Spleen (tissue), 11 donors: ENCODE measurements at regions not wholly inside any gene's neighbourhood (a gene's known extent, or its start where the extent isn't known, plus 50 kb on each side); places are given as distances from the start of the nearest gene placed in this dataset.

Experiments
- DNase-seq: peaks from one replicate; pipeline ENCODE4 v3.0.0-alpha.2; 2020
- H3K27ac ChIP-seq, 8 donors: fragments of 200-600 bp; sonication (generic) in 7 of 8; 1 replicate in 4 of 8; 2 replicates in 4 of 8; pipeline versions ENCODE4 v1.5.0 to v1.8.0; 2016 to 2021; ENCODE audit warnings: inconsistent platforms in 4 of 8, mild to moderate bottlenecking in 4 of 8, moderate library complexity in 1 of 8
- H3K27me3 ChIP-seq, 7 donors: fragments of 200-600 bp; sonication (generic) in 6 of 7; replicated peaks in 1 of 7; 1 replicate in 4 of 7; 2 replicates in 3 of 7; pipeline versions ENCODE4 v1.5.0 to v1.8.0; 2016 to 2021; ENCODE audit warnings: inconsistent platforms in 3 of 7, mild to moderate bottlenecking in 1 of 7
- H3K36me3 ChIP-seq, 6 donors: fragments of 200-600 bp; sonication (generic) in 5 of 6; 1 replicate in 4 of 6; 2 replicates in 2 of 6; pipeline versions ENCODE4 v1.5.0 to v1.8.0; 2016 to 2021; ENCODE audit warnings: inconsistent platforms in 2 of 6
- H3K4me1 ChIP-seq, 6 donors: fragments of 200-600 bp; sonication (generic) in 5 of 6; 1 replicate in 3 of 6; 2 replicates in 3 of 6; pipeline versions ENCODE4 v1.5.0 to v1.8.0; 2016 to 2021; ENCODE audit warnings: inconsistent platforms in 3 of 6
- H3K4me3 ChIP-seq, 8 donors: fragments of 200-600 bp; sonication (generic) in 7 of 8; 1 replicate in 4 of 8; 2 replicates in 4 of 8; pipeline versions ENCODE4 v1.5.0 to v1.8.0; 2016 to 2021; ENCODE audit warnings: inconsistent platforms in 4 of 8, mild to moderate bottlenecking in 4 of 8, moderate library complexity in 2 of 8
- H3K9me3 ChIP-seq, 8 donors: fragments of 200-600 bp; sonication (generic) in 7 of 8; 1 replicate in 4 of 8; 2 replicates in 4 of 8; pipeline versions ENCODE4 v1.5.0 to v1.8.0; 2016 to 2021; ENCODE audit warnings: inconsistent platforms in 4 of 8
- POLR2A ChIP-seq, 3 donors: fragments of 450-650 bp; IDR thresholded peaks; one replicate each; pipeline ENCODE4 v1.5.1; 2017; ENCODE audit warnings: antibody characterized with exemption in 3 of 3, mild to moderate bottlenecking in 1 of 3
- POLR2AphosphoS5 ChIP-seq, 3 donors: sonication (generic); formaldehyde crosslinking; IDR thresholded peaks; one replicate each; pipeline ENCODE4 v1.5.1; 2017; ENCODE audit warnings: antibody characterized with exemption in 3 of 3
- WGBS, 5 donors: extraction: QIAGEN DNeasy Blood & Tissue Kit in 3 of 5; methylation state at CpG; one replicate each; pipeline versions ENCODE4 v1.1.5 to v1.1.7; 2013 to 2018; 5-methylcytosine and 5-hydroxymethylcytosine counted together
- intact Hi-C: fragments of 100-400 bp; cut with DNase I; formaldehyde crosslinking; loops from one replicate; pipeline ENCODE4 v1.15.0; 2023; ENCODE audit warnings: low total_unique reads
- TF ChIP-seq, protein P1 (sequence below), 11 experiments: fragments of 200-600 bp in 7 of 11; fragments of 450-650 bp in 4 of 11; sonication (generic) in 4 of 11; IDR thresholded peaks in 8 of 11; conservative IDR thresholded peaks in 3 of 11; 1 replicate in 7 of 11; 2 replicates in 4 of 11; pipeline versions ENCODE4 v1.4.0 to v1.8.0; 2016 to 2021; ENCODE audit warnings: antibody characterized with exemption in 11 of 11, inconsistent platforms in 4 of 11, mild to moderate bottlenecking in 1 of 11
- donor health status: healthy with polysubstance abuse.
- donor health status: DM: no; HTN: no; CAD: no; lungs with moderate emphysema.
- donor health status: DM: no; HTN: no; CAD: no.
- donor health status: Bipolar disorder and iron deficiency.
- donor health status: healthy.
- donor health status: DM: no; HTN: no; CAD: no.
- donor health status: DM: yes; HTN: yes; CAD: no.

DNA sequence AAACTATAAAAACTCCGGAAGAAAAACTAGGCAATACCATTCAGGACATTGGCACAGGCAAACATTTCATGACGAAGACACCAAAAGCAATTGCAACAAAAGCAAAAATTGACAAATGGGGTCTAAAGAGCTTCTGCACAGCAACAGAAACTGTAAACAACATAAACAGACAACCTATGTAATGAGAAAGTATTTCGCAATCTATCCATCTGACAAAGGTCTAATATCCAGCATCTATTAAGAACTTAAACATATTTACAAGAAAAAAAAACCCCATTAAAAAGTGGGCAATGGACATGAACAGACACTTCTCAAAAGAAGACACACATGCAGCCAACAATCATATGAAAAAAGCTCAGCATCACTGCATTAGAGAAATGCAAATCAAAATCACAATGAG lies 498.6 kb downstream of the HINT1 start:
- Histone ChIP-seq H3K27ac (no peak overlapping the region), H3K27me3 (no peaks in the 10 kb centered on the region), H3K36me3 (no peaks in the 10 kb centered on the region), H3K4me3 (no peak overlapping the region), H3K9me3 (peaks cover 0 to 8% (median 0%) of the 10 kb centered on the region in 8 donors), H3K4me1 (no peaks in the 10 kb centered on the region)
- 88 to 96% (median 91%) methylated on average over 3 of the region's 3 CpGs for WGBS, 5 donors
- TF ChIP-seq POLR2AphosphoS5 (IDR thresholded peaks at IDR 0.05): no peak
- TF ChIP-seq, protein P1, sequence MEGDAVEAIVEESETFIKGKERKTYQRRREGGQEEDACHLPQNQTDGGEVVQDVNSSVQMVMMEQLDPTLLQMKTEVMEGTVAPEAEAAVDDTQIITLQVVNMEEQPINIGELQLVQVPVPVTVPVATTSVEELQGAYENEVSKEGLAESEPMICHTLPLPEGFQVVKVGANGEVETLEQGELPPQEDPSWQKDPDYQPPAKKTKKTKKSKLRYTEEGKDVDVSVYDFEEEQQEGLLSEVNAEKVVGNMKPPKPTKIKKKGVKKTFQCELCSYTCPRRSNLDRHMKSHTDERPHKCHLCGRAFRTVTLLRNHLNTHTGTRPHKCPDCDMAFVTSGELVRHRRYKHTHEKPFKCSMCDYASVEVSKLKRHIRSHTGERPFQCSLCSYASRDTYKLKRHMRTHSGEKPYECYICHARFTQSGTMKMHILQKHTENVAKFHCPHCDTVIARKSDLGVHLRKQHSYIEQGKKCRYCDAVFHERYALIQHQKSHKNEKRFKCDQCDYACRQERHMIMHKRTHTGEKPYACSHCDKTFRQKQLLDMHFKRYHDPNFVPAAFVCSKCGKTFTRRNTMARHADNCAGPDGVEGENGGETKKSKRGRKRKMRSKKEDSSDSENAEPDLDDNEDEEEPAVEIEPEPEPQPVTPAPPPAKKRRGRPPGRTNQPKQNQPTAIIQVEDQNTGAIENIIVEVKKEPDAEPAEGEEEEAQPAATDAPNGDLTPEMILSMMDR (IDR thresholded peaks at IDR 0.05 in 8 of 11, conservative IDR thresholded peaks at IDR 0.05 in 3 of 11): no peak
- no peak for TF ChIP-seq POLR2A (IDR thresholded peaks at IDR 0.05)
- DNase-seq: no peak
- intact Hi-C loops: no loop called here

DNA sequence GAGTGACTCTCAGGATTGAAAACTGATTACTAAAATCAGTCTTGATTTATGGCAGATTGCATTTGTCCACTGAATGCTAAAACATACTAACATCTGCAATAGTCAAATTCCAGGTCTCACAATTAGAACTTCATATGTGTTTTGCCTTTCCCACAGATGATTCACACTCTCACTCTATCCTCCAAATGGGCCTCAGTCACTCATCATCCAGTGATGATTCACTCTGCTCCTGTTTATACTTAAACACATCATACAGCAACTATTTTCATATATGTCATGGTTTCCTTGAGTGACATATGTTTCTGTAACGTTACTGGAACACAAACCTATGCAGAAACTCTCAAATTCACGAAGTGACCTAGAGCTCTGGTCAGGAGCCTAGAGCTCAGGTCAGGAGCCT lies 512.9 kb downstream of the HINT1 start:
- TF ChIP-seq, protein P1 (IDR thresholded peaks at IDR 0.05 in 8 of 11, conservative IDR thresholded peaks at IDR 0.05 in 3 of 11): no peak
- no peak for TF ChIP-seq POLR2AphosphoS5 (IDR thresholded peaks at IDR 0.05)
- no peak for TF ChIP-seq POLR2A (IDR thresholded peaks at IDR 0.05)
- Histone ChIP-seq H3K4me3 (no peak overlapping the region), H3K4me1 (no peaks in the 10 kb centered on the region), H3K9me3 (no peaks in the 10 kb centered on the region), H3K27me3 (no peaks in the 10 kb centered on the region), H3K36me3 (no peaks in the 10 kb centered on the region), H3K27ac (no peak overlapping the region)
- intact Hi-C loops: no loop called here
- WGBS, 5 donors: 52 to 71% (median 67%) methylated on average over 2 of the region's 2 CpGs
- DNase-seq: no peak

DNA sequence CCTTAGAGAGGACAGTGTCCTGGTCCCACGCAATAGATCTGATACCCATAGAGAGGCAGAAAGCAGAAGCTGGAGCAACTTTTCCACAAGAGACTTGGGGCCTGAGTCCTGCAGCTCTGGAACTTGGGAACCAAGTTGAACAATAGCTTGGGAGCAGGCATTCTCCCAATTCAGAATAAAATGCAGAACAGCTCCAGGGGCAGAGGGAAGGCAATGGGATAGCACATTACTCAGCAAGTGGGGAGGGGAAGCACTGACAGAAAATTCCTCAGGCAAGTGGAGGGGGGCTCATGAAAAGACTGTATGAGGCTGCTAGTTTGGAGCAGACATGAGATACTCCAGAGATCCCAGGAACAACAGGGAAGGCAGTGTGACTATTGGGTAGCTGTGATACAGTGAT lies 513.6 kb downstream of the HINT1 start:
- 27 to 90% (median 83%) methylated on average over 1 of the region's 1 CpG for WGBS, 5 donors
- DNase-seq: no peak
- intact Hi-C loops: no loop called here
- Histone ChIP-seq H3K4me1 (no peaks in the 10 kb centered on the region), H3K9me3 (no peaks in the 10 kb centered on the region), H3K27me3 (no peaks in the 10 kb centered on the region), H3K36me3 (no peaks in the 10 kb centered on the region), H3K27ac (no peak overlapping the region), H3K4me3 (no peak overlapping the region)
- TF ChIP-seq, protein P1 (IDR thresholded peaks at IDR 0.05 in 8 of 11, conservative IDR thresholded peaks at IDR 0.05 in 3 of 11): no peak
- TF ChIP-seq POLR2A (IDR thresholded peaks at IDR 0.05) (no peak), POLR2AphosphoS5 (IDR thresholded peaks at IDR 0.05) (no peak)

DNA sequence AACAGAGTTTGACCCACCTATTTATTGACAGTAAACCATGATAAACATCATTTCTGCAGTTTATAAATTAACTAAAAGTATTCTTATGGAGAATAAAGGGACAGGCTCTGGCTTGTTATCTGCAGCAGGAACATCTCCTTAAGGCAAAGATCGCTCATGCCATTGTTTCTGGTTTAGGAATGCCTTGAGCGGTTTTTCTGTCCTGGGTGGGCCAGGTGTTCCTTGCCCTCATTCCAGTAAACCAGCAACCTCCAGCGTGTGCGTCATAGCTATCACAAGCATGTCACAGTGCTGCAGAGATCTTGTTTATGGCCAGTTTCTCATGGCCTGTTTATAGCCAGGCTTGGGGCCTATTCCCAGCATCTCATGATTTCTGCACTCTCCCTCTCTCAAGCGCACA lies 521.7 kb downstream of the HINT1 start:
- Histone ChIP-seq H3K27ac (no peak overlapping the region), H3K4me3 (no peak overlapping the region), H3K9me3 (peaks cover 0 to 23% (median 10%) of the 10 kb centered on the region in 8 donors), H3K27me3 (no peaks in the 10 kb centered on the region), H3K36me3 (no peaks in the 10 kb centered on the region), H3K4me1 (no peaks in the 10 kb centered on the region)
- DNase-seq: no peak
- intact Hi-C loops: no loop called here
- 83 to 97% (median 90%) methylated on average over 5 of the region's 5 CpGs for WGBS, 5 donors
- no peak for TF ChIP-seq POLR2AphosphoS5 (IDR thresholded peaks at IDR 0.05)
- no peak for TF ChIP-seq POLR2A (IDR thresholded peaks at IDR 0.05)
- TF ChIP-seq, protein P1 (IDR thresholded peaks at IDR 0.05 in 8 of 11, conservative IDR thresholded peaks at IDR 0.05 in 3 of 11): no peak
